Activated CD4-positive, alpha-beta T cell treated with anti-CD3 and anti-CD28 coated beads, Interleukin-2, amount 50 U/mL, for 1 hour (primary cell): ENCODE measurements at regions not wholly inside any gene's neighbourhood (a gene's known extent, or its start where the extent isn't known, plus 50 kb on each side); places are given as distances from the start of the nearest gene placed in this dataset.

Source experiments
- DNase-seq: peaks from one replicate; pipeline ENCODE4 v3.0.0-alpha.2; 2020

DNA sequence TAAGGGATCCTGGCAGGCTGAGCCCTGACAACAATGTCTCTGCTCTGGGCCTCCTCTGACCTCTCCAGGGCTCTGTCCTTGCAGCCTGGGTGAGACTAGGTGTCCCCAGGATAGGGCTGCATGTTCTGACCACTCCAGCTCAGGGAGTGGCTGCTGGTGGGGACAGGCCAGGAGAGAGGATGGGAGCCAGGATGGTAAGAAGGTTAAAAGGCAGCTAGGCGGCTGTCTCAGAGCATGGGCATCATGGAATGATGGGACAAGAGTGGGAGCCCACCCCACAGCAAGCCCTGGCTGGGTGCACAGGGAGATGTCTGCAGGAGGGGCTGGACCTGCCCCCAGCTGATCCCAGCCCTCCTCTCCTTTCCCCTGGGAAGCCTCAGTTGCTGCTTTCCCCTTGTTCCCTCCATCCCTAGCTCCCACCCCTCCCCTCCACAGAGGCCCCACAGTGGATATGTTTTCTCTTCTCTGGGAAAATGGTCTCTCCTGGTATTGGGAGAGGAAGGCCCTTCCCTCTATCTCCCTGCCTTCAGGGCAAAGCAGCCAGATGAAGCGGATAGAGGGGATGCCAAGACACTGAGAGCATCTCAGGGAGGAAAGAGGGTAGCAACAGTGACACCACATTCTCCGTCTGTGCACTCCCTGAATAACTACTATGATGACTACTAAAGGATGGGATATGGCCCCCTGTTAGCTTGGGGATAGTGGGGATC is 334.3 kb downstream of the DYSF start:
- no peak for DNase-seq

DNA sequence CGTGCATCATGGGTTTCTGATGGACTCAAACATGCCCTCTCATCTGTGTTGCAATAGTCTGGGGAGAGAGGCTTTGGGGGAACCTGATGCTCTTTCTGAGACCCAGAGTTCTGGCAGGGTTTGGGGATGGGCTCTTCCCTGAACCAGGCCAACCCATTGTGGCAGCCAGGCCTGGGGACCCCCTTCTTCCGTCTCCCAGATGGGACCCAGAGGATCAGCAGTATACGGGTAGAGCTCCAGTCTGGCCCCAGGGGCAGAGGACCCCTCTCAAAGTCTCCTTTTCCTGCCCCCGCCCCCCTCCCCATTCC is 333.7 kb downstream of the DYSF start:
- DNase-seq = no peak

DNA sequence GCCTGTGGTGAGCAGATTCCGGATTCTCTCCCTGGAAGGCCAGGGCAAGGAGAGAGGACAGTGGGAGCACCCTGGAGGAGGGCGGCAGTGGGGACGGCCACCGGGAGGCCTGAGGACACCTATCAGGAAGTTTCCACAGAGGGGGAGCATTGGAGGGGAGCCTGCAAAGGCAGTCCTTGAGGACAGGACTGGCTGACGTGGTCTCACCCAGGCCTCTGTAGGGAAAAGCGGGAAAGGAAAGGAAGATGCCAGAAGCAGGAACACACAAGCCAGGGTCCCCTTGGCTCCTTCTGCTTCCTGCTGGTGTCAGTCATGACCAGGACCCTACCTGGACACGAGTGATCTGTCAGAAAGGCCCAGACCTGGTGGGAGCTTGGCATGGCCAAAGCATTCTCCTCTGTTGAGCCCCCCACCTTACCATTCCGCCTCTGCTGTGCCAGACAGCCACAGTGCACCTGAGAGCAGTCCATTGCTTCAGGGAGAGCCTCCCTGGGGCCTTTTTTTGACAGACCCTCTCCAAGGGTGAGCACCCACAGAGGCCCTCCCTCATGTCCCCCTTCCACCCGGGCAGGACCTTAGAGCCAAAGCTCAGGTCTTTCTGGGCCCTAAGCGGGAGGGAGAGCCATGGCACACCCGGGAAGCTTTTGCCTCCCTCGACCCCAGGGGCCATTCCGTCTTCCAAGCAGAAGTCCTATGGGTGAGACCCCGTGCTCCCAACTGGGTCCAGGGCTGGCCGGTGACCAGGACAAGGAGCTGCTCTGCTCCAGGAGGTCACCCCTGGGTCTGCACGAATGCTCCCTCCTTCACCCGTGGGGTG is 333.1 kb downstream of the DYSF start:
- no peak for DNase-seq

DNA sequence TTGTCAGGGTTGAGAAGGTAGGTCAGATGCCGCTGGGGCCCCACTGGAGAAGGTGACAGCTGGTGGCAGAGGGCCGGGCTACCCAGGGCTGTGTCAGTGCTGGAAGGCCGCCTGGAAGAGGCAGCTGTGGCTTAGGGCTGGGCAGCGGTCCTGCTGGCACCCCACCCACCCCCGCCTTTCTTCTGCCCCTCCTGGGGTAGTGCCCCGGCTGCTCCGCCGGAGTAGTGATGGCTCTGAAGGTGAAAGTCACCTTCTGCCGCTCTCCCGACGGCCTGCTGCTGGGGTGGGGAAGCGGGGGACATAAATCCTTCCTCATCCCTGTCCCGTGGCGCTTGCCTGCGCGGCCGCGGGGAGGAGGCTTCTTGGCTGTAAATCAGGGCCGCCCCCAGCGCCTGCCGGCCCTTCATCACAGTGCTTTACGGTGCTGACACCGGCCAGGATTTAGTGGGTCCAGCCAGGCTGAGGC is 332.2 kb downstream of the DYSF start:
- no peak for DNase-seq

DNA sequence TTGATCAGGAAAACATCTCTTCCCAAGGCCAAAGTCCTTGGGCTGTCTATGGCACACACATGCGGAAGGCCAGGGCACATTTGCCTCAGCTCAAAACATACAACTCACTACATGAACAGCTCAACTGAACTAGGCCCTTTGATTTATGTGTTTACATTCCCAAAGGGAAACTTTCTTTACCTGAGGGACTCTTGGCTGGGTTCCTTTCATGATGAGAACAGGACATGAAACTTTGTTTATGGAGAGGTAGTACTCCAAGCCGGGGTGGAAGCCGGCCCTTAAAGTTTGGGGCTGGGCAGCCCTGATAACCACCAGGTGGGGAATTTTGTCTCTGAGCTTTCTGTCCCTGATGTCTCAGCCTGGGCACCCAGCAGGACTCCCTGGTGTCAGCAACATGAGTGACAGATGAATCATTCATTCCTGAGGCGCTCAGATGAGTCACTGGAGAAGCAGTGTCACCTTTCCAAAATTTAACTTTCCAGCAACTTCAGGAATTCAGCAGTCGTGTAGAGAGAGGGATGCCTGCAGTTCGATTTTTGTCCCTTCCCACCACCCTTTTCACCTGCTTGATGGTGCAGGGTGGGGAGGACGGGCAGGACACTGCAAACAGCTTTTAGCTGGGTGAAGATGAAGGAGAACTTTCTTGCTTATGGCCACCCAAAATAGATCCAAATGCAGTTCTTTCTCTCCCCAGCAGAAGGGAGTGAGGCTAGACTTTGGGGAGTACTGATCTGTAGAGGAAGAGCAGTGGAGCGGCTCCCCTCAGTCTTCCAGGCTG is 331.6 kb downstream of the DYSF start:
- no peak for DNase-seq

DNA sequence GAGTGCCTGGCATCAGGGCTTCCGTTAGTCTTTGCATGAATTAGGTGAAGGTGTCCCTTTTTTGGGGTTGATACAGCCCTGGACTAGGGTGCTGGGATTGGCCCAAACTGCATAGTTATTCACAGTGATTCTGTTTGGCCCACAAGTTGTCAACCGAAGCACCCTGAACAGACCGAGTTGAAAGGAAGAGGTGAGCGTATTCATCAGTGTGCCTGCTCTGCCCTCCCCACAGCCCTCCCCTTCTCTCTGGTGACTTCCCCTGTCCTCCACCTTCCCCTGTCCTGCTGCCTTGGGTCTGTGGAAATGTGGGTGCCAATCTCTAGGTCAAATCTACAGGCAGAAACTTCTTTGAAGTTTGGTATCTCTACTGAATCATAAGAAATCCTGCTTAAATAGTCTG is 330.5 kb downstream of the DYSF start:
- no peak for DNase-seq

DNA sequence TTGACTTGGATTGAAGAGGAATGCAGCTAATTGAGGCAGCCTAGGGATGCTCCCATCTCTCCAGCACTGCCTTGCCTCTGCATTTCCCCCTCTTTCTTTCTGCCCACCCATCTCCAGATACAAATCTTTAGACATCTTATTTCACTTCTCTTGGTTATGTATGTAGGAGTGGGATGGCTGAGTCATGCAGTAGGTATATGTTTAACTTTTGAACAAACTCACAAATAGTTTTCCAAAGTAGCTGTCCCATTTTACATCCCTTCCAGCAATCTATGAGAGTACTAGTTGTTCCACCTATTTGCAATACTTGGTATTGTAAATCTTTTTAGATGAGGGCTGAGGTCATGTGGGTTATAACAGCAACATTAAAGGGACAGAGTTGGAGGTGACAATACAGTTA is 329.9 kb downstream of the DYSF start:
- no peak for DNase-seq

DNA sequence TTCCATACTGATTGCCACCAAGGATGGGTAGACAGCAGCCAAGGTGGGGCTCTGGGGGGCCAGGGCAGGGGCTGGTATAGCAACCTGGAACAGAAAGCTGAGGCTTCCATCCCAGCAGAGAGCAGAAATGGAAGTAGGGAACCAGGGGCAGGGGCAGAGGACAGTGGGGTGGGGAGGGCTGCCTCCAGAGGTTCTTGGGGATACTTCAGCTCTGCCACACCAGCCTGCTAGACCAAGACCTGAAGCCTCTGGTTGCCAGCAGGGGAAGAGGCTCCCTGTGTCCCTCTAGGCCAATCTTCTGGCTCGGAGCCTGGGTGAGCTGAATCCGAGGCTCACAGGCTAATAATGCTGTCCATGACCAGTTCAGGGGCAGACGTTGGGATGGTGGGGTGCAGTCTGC is 329.0 kb downstream of the DYSF start:
- no peak for DNase-seq

DNA sequence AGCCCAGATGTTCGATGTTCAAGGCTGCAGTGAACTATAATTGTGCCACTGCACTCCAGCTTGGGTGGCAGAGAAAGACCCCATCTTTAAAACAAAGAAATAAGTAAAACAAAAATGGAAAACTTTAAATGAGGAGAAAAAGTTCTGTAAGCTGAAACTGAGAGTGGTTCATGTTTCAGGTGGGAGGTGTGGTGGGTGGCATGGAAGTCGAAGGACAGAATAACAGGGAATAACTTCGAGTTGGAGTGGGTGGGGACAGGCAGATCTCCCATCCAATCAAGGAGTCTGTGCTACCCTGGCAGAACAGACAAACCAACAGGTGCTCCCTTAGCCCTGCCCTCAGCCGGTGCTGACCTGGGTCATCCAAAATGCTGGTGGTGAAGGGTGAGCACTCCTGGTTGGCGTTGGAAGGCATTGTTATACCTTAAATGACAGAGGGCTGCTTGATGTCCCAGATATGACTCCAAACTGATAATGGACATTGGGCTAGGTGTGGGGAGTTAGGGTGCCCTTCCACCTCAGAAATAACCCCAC is 328.4 kb downstream of the DYSF start:
- DNase-seq = no peak

DNA sequence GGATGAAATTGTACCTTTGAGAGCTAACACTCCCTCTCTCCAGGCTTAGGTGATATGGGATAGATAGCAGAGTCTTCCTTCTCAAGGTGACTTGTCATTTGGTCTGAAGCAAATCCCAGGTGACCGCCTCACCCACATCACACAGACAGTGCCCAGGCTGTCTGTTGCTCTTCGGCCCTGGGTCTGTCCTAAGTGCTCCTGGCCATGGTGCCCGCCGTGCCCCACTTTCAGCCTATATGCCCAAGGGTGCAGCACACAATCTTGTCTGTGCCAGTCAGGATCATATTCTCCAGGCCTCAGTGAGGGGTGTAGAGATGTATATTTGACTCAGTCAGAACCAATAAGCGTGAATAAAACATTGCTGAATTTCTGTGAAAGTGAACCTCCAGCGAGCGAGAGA is 326.8 kb downstream of the DYSF start:
- no peak for DNase-seq

DNA sequence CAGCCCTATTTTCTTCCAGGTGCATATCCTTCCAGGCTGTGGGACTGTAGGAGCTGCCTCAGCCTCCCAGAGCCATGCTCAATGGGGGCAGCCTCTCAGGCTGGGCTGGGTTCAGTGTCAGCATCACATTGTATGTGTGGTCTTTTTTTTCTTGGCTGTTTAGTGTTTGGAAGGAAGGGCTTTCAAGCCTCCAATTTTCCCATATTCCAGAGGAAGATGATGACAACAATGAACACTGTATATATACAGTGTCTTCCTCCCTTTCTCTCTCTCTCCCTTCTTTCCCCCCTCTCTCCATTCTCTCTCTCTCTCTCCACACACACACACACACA is 326.4 kb downstream of the DYSF start:
- no peak for DNase-seq

DNA sequence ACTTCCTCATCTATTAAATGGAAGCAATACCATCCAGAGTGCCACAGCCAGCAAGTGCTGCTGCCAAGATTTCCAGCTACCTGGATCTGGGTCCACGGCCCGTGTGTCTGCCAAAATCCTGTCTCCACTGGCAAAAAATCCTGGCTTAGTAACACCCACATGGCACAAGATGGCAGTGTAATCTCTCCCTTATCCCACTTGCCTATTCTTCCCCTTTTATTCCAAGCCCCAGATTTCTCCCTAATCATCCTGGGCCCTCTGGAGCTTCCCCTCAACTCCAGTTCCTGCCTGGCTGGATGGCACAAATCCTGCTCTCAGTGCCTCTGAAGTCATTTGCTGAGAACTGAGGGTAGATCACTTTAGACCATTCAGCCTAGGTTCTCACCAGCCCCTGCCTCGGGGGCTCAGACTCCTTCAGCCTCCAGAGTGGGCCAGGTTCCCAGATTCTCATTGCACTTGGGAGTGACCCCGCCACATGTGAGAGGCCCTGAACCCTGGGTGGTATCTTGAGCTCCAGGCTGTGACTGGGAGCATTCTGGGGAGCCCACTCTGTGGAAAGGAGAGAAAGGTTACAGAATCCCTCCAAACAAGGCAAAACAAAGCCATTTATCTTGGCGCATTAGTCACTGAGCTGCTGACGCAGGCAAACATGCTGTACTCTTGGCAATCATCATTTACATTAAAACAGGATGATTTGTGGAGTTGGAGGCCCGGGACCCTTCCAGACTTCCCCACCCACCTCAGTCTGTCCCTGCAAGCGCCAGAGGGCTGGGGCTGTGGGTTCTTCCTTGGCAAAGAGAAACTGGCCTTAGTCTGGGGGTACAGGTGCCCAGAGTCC is 325.8 kb downstream of the DYSF start:
- DNase-seq = no peak

DNA sequence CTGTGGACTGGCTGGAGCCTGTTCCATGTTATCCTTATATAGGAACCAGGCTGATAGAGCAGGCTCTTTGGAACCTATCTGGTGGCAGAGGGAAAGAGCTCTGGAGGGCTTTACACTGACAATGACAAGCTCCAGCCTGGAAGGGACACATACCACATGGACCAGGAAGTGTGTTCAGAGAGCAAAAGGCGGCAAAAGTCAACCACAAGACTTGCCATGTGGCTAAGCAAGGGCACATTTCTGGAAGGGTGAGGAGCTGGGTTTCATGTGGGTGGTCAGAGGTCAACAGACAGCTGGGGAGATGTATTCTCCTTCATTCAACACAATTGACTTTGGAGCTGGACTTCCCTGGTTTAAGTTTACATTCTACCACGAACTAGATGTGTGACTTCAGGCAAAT is 325.2 kb downstream of the DYSF start:
- no peak for DNase-seq

DNA sequence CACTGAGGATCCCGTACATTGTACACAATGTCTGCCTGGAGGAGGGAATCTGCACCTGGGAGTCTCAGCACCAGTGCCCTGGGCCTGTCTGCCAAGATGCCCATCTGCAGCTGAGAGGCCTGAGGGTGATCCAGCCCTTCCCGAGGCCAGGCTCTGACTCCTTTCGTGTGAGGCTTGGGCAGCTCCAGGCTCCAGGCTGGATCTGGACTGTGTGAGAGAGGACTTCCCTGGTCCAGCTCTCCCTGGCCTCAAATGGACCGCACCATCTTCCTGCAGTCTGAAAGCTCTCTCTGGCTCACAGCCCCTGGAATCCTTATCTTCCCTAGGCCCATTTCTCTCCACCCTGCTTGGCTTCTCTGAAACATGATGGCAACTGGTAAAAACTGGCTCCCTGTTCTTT is 324.6 kb downstream of the DYSF start:
- DNase-seq = no peak

DNA sequence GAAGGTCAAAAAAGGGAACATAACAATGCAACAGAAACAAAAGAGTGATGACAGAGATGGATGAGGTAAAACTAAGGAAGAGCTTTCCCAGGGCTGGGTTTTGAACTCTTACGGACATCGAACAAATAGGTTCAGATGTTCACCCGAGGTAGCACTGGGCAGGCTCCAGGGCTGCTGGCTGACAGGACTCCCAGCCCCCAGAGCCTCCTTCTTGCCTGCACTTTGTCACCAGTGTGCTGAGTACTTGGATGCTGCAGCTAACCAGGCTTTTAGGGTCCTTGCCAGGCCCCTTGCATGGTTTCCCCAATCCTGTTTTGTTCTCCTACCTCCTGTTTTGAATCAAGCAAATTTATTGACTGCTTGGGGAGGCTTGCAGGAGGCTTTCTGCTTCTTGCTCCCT is 322.9 kb downstream of the DYSF start:
- DNase-seq = no peak

DNA sequence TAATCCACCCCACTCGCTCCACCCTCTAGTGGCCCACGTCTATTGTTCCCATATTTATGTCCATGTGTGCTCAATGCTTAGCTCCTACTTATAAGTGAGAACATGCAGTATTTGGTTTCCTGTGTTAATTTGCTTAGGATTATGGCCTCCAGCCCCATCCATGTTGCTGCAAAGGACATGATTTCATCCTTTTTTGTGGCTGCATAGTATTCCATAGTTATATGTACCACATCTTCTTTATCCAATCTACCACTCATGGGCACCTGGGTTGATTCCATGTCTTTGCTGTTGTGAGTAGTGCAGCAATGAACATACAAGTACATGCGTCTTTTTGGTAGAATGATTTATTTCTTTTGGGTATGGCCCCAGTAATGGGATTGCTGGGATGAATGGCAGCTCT is 319.9 kb downstream of the DYSF start:
- no peak for DNase-seq

DNA sequence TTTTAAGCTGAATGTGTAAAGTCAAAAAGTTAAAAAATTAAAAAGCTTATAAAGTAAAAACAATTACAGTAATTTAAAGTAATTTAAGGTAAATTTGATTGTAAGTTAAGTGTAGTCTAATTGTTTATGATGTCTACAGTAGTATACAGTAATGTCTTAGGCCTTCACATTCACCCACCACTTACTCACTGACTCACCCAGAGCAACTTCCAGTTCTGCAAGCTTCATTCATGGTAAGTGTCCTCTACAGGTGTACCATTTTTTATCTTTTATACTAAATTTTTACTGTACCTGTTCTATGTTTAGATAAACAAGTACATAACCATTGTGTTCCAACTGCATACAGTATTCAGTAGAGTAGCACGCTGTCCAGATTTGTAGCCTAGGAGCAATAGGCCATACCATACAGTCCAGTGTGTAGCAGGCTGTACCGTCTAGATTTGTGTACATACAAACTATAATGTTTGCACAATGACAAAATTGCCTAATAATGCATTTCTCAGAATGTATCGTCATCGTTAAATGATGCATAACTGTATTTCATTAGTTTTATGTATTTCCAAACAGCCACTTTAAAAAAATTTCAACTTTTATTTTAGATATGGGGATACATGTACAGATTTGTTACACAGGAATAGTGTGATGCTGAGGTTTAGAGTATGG is 319.3 kb downstream of the DYSF start:
- no peak for DNase-seq

DNA sequence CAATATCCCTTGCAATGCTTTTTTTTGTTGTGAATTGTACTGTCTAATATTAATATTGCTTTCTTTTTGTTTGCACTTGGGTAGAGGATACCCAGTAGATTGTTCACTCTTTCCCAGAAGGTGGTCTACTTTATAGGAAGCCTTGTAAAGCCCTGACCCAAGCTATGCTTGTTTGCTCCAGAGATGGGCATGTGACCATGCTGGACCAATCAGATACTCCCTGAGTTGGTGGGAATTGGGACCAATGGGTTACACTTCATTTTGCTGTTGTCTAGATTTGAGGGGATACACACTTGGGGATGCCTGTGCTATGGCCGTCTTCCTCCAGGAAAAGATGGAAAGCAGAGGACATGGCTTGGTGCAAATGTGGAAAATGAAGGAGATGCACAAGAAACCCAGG is 314.3 kb downstream of the DYSF start:
- DNase-seq = no peak

DNA sequence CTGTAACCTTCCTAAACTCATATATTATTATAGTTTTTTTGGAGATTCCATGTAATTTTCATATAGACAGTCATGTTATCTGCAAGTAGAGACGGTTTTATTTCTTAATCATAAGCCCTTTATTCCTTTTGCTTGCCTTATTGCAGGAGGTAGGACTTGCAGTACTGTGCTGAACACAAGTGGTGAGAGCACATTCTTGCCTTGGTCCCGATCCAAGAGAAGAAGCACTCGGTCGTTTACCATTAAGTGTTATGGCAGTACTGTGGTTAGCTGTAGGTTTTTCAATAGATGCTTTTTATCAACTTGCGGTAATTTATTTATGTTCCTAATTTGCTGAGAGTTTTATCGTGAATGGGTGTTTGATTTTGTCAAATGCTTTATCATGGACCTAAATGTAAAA is 305.7 kb downstream of the DYSF start:
- DNase-seq = no peak

DNA sequence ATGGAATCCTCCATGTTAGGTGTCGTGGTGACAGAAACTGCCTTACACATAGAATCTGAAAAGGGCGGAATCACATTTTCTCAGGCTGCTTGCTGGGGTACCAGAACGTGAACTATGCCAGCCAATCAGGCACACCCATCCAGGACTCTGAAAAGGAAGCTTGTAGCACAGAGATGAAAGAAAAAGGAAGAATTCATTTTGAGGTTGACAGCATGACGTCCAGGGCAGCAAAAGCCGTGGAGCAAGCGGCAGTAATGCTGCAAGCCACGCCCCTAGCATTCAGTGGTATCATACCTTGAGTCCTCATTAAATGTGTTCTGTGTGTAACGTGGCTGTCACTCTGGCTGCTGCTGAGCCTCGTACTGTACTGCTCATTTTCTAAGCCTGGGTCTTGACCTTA is 304.0 kb downstream of the DYSF start:
- no peak for DNase-seq

DNA sequence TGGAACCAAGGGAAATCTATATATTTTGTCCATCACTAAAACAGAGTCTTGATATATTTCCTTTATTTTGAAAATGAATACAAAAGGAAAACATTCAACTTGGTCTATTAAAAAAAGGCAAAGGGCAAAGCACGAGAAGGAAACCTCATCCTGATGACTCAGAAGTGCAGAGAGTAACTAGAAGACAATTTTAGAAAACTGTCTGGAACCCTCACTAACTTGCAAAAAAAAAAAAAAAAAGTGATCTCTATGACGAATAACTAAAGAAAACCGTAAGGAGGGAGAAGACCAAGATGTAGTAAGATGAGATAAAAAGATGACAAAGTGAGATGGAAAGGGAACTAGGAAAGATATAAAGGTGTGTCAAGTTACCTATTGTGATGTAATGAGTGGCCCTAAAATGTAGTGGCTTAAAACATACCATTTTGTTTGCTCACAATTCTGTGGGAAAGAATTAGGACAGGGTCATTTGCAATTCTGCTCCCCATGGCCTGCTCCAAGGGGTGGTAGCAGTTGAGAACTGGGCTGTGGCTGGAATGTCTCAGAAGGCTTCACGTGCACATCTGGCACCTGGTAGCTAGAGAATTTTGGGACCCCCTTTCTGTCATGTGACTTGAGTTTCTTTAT is 303.0 kb downstream of the DYSF start:
- DNase-seq = no peak

DNA sequence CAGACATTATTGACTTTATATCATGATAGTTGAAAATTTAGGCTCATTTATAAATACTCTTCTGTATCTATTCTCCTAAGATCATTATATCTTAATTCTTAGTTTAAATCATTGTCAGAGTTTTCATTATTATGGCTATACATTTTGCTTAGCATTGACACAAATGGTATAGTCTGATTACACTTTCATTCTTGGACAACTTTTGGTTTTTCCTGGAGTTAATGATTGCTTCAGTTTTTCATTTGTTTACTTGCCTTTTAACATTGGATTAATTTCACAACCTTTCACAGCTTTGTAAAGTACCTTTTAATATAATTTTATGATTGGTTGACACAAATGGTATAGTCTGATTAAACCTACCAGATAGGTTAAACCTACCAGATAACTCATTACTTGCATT is 298.2 kb downstream of the DYSF start:
- DNase-seq = no peak
